ENCODE measurements at regions not wholly inside any gene's neighbourhood (a gene's known extent, or its start where the extent isn't known, plus 50 kb on each side); places are given as distances from the start of the nearest gene placed in this dataset.

DNA sequence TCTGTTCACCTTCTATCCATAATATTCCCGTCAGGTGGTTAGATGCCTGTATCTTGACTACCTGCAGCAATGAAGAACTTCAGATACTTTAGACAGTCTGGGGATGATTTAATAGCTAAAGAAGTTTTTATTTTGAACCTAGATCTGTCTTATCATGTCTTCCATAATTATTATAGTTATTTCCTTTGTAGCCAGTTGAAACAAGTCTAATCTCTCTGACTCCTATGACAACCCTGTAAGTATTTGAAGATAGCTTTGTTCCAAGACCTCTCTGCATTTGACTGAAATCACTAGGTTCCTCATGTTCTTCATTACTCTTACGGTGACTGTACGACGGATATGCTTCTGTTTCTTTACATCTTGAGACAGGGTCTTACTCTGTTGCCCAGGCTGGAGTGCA lies 316.6 kb upstream of the BMP2 start:
- Histone ChIP-seq H3K9me3 (no peaks in the 10 kb centered on the region), H3K4me1 (no peaks in the 10 kb centered on the region), H3K27me3 (no peaks in the 10 kb centered on the region), H3K4me3 (no peak overlapping the region), H3K27ac (no peak overlapping the region), H3K36me3 (no peaks in the 10 kb centered on the region)
- DNase-seq (no peak), ATAC-seq (no peak)
- intact Hi-C loops (cut with DNase I): no loop called here
- TF ChIP-seq, protein P1, sequence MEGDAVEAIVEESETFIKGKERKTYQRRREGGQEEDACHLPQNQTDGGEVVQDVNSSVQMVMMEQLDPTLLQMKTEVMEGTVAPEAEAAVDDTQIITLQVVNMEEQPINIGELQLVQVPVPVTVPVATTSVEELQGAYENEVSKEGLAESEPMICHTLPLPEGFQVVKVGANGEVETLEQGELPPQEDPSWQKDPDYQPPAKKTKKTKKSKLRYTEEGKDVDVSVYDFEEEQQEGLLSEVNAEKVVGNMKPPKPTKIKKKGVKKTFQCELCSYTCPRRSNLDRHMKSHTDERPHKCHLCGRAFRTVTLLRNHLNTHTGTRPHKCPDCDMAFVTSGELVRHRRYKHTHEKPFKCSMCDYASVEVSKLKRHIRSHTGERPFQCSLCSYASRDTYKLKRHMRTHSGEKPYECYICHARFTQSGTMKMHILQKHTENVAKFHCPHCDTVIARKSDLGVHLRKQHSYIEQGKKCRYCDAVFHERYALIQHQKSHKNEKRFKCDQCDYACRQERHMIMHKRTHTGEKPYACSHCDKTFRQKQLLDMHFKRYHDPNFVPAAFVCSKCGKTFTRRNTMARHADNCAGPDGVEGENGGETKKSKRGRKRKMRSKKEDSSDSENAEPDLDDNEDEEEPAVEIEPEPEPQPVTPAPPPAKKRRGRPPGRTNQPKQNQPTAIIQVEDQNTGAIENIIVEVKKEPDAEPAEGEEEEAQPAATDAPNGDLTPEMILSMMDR (IDR thresholded peaks at IDR 0.05): no peak

DNA sequence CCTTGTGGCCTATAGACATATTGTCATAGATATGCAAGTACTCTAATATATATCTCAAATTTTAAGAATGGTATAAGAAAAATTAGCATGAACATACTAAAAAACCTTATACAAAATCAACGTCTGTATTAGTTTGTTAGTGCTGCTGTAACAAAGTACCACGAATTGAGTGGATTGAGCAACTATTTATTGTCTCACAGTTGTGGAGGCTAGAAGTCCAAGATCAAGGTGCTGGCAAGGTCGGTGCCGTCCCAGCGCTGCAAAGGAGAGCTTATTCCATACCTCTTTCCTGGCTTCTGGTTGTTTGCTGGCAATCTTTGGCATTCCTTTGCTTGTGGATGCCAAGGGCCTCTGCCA lies 317.6 kb upstream of the FERMT1 start:
- intact Hi-C loops (cut with DNase I): no loop called here
- Histone ChIP-seq H3K27me3 (no peaks in the 10 kb centered on the region), H3K4me1 (no peaks in the 10 kb centered on the region), H3K9me3 (no peaks in the 10 kb centered on the region), H3K4me3 (no peak overlapping the region), H3K36me3 (no peaks in the 10 kb centered on the region), H3K27ac (no peak overlapping the region)
- DNase-seq (no peak), ATAC-seq (no peak)
- TF ChIP-seq, protein P1 (IDR thresholded peaks at IDR 0.05): no peak

DNA sequence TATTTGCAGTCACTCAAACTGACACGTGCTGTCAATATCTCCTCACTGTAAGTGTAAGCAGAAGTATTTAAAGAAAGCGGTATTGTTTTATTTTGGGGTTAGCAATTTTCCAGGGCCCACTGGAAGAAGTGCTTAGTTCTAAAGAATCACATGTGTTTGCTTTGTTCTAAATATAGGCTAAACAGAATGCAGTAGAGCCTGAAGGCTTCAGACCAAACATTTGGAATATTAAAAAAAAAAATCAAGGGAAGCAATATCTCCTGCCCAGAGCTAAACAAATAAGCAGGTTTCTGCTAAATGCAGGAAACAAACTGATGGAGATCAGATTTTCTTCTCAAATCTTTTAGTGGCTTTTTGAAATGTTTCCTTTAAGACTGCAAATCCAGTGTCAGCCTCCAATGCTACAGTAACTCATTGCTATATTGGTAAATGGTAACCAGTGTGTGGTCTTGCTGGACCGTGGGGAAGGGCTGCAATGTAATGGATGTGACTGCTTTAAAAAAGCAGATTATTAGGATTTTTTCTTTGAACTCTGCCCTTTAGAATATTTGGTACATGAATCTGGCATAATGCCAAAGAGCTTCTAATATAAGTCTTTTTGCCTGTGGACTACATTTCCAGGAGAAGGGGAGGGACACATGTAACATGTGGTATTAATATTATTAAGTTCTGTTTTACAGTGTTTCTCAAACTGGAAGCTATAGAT lies 317.1 kb upstream of the FERMT1 start:
- Histone ChIP-seq H3K4me3 (no peak overlapping the region), H3K27me3 (no peaks in the 10 kb centered on the region), H3K36me3 (no peaks in the 10 kb centered on the region), H3K9me3 (no peaks in the 10 kb centered on the region), H3K4me1 (no peaks in the 10 kb centered on the region), H3K27ac (no peak overlapping the region)
- intact Hi-C loops (cut with DNase I): no loop called here
- TF ChIP-seq, protein P1 (IDR thresholded peaks at IDR 0.05): no peak
- DNase-seq (no peak), ATAC-seq (no peak)

DNA sequence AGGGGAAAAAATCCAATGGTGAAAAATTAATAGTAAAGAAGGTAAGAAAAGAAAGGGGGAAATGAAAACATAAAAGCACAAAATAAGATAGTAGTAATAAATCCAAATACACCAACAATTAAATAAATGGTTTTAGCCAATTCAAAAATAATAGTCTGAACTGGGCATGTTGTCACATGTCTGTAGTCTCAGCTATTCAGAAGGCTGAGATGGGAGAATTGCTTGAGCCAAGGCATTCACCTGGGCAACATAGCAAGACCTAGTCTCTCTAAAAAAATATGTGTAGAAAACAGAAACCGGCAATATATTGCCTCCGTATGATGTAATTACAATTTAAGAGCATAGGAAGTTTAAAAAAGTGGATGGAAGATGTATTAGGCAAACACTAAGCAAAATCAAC lies 311.3 kb upstream of the FERMT1 start:
- H3K9me3 ChIP-seq: no peaks in the 10 kb centered on the region
- H3K36me3 ChIP-seq: no peaks in the 10 kb centered on the region
- H3K27me3 ChIP-seq: no peaks in the 10 kb centered on the region
- ATAC-seq (no peak), DNase-seq (no peak)
- intact Hi-C loops (cut with DNase I): no loop called here
- TF ChIP-seq, protein P1 (IDR thresholded peaks at IDR 0.05): no peak
- no peak overlapping the region for H3K4me3 ChIP-seq
- H3K4me1 ChIP-seq: no peaks in the 10 kb centered on the region
- H3K27ac ChIP-seq: no peak overlapping the region

DNA sequence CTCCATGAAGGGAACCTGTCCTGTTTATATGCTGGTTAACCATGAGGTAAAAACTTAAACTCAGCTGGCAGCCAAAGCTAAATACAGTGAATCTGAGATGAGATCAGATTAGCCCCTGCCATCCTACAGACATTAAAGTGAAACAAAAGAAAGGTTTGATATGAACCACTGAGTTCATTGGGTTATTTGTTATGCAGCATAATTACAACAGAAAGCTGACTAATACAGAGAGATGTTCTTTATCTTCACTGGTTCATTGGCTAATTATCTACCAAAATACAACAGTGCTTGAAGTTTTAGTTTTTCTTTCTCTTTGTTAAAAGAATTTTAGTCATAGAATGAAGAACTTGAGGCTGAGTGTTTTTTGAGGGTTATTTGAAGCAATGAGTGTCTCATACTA lies 307.6 kb upstream of the FERMT1 start:
- H3K27ac ChIP-seq: no peak overlapping the region
- no peaks in the 10 kb centered on the region for H3K27me3 ChIP-seq
- no peaks in the 10 kb centered on the region for H3K36me3 ChIP-seq
- no peaks in the 10 kb centered on the region for H3K4me1 ChIP-seq
- DNase-seq (no peak), ATAC-seq (no peak)
- no peaks in the 10 kb centered on the region for H3K9me3 ChIP-seq
- TF ChIP-seq, protein P1 (IDR thresholded peaks at IDR 0.05): no peak
- no peak overlapping the region for H3K4me3 ChIP-seq
- intact Hi-C loops (cut with DNase I): no loop called here

Data from upper lobe of right lung (tissue), 1 donor.